Fibroblast of the aortic adventitia (primary cell): ENCODE measurements at regions not wholly inside any gene's neighbourhood (a gene's known extent, or its start where the extent isn't known, plus 50 kb on each side); places are given as distances from the start of the nearest gene placed in this dataset.

Source experiments
- DNase-seq: peaks from one replicate; pipeline ENCODE4 v3.0.0-alpha.2; 2010; ENCODE audit warnings: low read depth
- H3K4me3 ChIP-seq: 2 replicates; pipeline ENCODE4 v1.5.1; 2011; ENCODE audit warnings: low read depth, mild to moderate bottlenecking, control low read depth, low read length, moderate library complexity
- TF ChIP-seq, protein P1 (sequence below): IDR thresholded peaks from 2 replicates; pipeline ENCODE4 v1.5.1; 2011; ENCODE audit warnings: mild to moderate bottlenecking, low read length, control low read depth, inconsistent platforms; ENCODE audit not compliant: insufficient read depth

- TF ChIP-seq, protein P1, sequence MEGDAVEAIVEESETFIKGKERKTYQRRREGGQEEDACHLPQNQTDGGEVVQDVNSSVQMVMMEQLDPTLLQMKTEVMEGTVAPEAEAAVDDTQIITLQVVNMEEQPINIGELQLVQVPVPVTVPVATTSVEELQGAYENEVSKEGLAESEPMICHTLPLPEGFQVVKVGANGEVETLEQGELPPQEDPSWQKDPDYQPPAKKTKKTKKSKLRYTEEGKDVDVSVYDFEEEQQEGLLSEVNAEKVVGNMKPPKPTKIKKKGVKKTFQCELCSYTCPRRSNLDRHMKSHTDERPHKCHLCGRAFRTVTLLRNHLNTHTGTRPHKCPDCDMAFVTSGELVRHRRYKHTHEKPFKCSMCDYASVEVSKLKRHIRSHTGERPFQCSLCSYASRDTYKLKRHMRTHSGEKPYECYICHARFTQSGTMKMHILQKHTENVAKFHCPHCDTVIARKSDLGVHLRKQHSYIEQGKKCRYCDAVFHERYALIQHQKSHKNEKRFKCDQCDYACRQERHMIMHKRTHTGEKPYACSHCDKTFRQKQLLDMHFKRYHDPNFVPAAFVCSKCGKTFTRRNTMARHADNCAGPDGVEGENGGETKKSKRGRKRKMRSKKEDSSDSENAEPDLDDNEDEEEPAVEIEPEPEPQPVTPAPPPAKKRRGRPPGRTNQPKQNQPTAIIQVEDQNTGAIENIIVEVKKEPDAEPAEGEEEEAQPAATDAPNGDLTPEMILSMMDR: no peak
- DNase-seq: no peak
- H3K4me3 ChIP-seq: no peak overlapping the region
These were observed 386.4 kb downstream of the TRIB2 start for GRCh38 chr2:13103151-13103550.

- no peak overlapping the region for H3K4me3 ChIP-seq
- TF ChIP-seq, protein P1: no peak
- DNase-seq: no peak
These were observed 387.2 kb downstream of the TRIB2 start for GRCh38 chr2:13103778-13104493.

DNA sequence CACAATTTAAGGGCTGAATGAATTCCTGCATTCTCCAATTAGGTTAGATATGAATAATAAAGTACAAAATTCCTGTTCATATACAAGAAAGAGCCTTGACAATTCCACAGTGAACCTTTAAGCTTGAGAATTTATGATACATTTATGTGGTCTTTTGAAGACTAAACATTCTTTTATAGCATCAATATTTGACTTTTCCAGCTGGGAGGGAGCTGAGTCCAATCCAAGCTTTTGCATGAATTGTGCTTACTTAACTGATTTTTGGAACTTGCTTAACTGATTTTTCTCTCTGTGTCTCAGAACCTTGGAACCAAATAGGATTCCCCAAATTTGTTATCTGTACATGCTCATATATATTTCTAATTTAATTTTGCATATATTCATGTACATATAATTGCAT, 388.0 kb downstream of the TRIB2 start:
- TF ChIP-seq, protein P1: no peak
- no peak overlapping the region for H3K4me3 ChIP-seq
- no peak for DNase-seq

DNA sequence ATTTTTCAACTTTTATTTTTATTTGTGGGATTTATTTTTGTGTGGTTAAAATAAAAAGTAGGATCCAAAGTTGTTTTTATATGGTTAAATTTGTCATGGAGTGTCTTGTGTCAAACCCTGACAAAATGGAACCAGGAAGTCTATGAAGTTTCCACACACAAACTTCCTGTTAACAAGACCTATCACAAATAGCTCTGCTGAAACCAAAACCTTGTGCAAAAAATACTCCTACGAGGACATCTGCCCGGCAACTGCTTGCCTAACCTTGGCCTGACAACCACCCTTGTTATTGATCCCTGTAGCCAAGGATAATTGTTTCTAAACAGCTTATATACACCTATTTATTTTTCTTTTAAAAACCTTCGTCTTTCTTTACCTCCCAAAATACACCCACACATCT, 389.6 kb downstream of the TRIB2 start:
- no peak for DNase-seq
- H3K4me3 ChIP-seq: no peak overlapping the region
- TF ChIP-seq, protein P1: no peak

DNA sequence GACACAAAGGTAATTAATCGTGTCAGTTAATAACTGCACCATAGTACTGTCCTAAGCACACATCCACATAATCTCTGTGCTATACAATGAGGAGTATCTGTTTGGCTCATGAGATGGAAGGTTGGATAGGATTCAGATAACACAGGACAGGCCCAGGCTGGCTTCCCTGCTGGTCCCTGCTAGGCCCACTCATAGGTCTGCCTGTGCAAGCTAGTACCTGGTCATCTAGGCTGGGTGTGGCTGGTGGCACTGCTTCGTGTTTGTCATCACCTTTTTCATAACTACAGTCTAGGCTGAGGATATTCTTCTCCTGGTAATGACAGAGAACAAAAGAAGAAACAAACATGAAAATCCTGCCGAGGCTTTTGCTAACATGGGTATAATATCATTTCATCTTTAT, 392.8 kb downstream of the TRIB2 start:
- TF ChIP-seq, protein P1: no peak
- H3K4me3 ChIP-seq: no peak overlapping the region
- no peak for DNase-seq

DNA sequence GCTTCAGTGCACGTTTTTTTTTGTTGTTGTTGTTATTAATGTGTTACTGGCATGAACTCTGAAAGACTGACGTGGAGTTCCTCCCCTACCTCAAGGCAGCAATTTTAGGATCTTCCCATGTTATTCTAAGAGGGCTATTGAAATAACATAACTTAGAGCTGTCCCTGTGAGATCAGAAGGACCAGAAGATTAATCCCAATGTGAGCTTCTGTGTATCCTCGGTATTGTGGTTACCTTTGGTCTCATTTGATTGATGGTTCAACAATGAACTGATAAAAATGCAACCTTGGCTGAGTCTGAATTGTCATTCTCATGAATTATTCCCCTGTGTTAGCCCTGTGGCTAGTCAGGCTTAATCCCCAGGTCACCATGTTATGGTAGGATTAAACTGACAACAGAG, 394.1 kb downstream of the TRIB2 start:
- no peak overlapping the region for H3K4me3 ChIP-seq
- TF ChIP-seq, protein P1: no peak
- no peak for DNase-seq

DNA sequence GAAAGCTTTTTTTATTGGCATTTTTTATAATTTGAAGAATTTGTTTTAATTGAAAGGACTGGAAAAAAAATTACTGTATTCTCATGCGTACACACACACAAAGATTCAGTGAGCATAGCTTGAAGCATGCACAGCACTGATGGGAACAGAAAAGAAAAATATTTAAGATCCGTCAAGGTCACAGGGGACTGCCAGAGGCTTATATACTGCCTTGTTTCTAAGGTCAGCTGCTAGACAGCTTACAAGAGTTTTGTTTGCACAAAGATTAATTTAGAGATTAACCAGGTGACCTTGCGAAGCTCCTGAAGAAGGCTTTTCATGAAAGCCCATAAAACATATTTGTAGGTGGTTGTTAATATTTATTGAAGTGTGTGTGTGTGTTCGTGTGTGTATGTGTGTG, 396.3 kb downstream of the TRIB2 start:
- TF ChIP-seq, protein P1: no peak
- no peak overlapping the region for H3K4me3 ChIP-seq
- DNase-seq: no peak
